Panc1 (cell line): ENCODE measurements at regions not wholly inside any gene's neighbourhood (a gene's known extent, or its start where the extent isn't known, plus 50 kb on each side); places are given as distances from the start of the nearest gene placed in this dataset.

Experiments
- POLR2AphosphoS5 ChIP-seq: IDR thresholded peaks from 2 replicates; pipeline ENCODE4 v1.6.1; 2012; ENCODE audit warnings: mild to moderate bottlenecking, low read depth, low read length, moderate library complexity
- SIN3A ChIP-seq: IDR thresholded peaks from 2 replicates; pipeline ENCODE4 v1.6.1; 2012; ENCODE audit warnings: low read depth, mild to moderate bottlenecking, low read length, moderate library complexity, borderline replicate concordance; ENCODE audit not compliant: insufficient read depth
- TCF7L2 ChIP-seq: IDR thresholded peaks from 2 replicates; pipeline ENCODE4 v1.6.1; 2011; ENCODE audit warnings: mild to moderate bottlenecking, low read depth, low read length, inconsistent platforms
- TF ChIP-seq, protein P1 (sequence below): fragments of 450-650 bp; IDR thresholded peaks from 2 replicates; pipeline ENCODE4 v1.5.1; 2017; ENCODE audit warnings: mild to moderate bottlenecking
- TF ChIP-seq, protein P2 (sequence below), 2 experiments: IDR thresholded peaks; 2 replicates each; pipeline ENCODE4 v1.6.1; 2011 to 2012; ENCODE audit warnings: low read depth in 2 of 2, control low read depth in 1 of 2, low read length in 1 of 2, mild to moderate bottlenecking in 1 of 2, moderate library complexity in 1 of 2; ENCODE audit not compliant: insufficient read depth in 1 of 2

DNA sequence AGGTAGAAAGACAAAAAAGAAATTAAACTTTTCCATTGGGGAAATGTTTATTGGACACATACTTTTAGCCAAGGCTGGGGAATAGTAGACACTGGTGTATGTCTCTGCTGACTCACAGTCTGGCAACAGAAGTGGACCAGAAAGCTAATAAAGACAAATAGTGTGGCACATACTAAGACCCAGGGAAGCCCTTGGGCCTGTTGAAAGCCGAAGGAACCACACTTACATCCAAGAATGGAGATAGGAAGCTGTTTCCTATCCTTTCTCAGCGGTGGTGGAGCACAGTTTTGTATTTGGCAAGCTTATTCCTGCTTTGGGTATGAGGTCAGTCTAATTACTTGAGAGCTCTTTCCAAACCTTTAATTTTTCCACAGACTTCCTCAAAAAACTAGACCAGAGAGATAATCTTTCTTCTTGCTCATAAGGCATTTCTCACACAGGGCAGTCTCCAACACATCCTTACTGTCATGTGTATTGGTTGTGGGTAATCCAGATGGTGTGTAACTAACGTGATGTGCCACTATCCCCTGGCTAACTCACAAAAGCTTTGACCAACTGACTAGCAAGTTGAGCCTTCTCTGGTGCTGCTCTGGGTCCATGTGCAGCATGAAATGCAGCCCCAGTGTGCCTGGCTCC is 279.1 kb upstream of the IGF1R start:
- TF ChIP-seq, protein P1, sequence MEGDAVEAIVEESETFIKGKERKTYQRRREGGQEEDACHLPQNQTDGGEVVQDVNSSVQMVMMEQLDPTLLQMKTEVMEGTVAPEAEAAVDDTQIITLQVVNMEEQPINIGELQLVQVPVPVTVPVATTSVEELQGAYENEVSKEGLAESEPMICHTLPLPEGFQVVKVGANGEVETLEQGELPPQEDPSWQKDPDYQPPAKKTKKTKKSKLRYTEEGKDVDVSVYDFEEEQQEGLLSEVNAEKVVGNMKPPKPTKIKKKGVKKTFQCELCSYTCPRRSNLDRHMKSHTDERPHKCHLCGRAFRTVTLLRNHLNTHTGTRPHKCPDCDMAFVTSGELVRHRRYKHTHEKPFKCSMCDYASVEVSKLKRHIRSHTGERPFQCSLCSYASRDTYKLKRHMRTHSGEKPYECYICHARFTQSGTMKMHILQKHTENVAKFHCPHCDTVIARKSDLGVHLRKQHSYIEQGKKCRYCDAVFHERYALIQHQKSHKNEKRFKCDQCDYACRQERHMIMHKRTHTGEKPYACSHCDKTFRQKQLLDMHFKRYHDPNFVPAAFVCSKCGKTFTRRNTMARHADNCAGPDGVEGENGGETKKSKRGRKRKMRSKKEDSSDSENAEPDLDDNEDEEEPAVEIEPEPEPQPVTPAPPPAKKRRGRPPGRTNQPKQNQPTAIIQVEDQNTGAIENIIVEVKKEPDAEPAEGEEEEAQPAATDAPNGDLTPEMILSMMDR: no peak
- TF ChIP-seq, protein P2, sequence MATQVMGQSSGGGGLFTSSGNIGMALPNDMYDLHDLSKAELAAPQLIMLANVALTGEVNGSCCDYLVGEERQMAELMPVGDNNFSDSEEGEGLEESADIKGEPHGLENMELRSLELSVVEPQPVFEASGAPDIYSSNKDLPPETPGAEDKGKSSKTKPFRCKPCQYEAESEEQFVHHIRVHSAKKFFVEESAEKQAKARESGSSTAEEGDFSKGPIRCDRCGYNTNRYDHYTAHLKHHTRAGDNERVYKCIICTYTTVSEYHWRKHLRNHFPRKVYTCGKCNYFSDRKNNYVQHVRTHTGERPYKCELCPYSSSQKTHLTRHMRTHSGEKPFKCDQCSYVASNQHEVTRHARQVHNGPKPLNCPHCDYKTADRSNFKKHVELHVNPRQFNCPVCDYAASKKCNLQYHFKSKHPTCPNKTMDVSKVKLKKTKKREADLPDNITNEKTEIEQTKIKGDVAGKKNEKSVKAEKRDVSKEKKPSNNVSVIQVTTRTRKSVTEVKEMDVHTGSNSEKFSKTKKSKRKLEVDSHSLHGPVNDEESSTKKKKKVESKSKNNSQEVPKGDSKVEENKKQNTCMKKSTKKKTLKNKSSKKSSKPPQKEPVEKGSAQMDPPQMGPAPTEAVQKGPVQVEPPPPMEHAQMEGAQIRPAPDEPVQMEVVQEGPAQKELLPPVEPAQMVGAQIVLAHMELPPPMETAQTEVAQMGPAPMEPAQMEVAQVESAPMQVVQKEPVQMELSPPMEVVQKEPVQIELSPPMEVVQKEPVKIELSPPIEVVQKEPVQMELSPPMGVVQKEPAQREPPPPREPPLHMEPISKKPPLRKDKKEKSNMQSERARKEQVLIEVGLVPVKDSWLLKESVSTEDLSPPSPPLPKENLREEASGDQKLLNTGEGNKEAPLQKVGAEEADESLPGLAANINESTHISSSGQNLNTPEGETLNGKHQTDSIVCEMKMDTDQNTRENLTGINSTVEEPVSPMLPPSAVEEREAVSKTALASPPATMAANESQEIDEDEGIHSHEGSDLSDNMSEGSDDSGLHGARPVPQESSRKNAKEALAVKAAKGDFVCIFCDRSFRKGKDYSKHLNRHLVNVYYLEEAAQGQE (IDR thresholded peaks at IDR 0.05; ENCODE audit: insufficient read depth in 1 of 2, low read depth in 2 of 2, low read length in 1 of 2): no peak
- no peak for TF ChIP-seq POLR2AphosphoS5
- no peak for TF ChIP-seq TCF7L2
- no peak for TF ChIP-seq SIN3A
